ENCODE measurements at regions not wholly inside any gene's neighbourhood (a gene's known extent, or its start where the extent isn't known, plus 50 kb on each side); places are given as distances from the start of the nearest gene placed in this dataset.

DNA sequence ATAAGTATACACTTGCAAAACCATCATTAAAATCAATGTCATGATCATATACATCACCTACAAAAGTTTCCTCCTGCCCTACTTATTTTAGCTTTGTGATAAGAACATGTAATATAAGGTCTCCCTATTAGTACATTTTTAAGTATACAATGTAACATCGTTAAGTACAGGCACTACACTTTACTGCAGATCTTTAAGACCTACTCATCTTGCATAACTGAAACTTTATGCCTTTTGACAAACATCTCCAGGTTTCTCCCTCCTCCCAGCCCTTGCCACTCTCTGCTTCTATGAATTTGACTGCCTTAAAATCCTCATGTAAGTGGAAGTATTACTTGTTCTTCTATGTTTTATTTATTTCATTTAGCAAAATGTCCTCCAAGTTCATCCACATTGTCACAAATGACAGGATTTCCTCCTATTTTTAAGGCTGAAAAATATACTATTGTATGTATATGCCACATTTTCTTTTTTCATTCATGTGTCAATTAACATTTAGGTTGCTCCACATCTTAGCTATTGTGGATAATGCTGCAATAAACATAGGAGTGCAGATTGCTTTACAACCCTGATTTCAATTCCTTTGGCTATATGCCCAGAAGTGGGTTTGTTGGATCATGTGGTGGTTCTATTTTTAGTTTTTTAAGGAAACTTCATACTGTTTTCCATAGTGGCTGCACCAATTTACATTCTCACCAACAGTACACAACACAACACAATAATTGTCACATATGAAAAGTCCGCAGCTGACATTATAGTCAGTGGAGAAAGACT lies 471.1 kb upstream of the ANO3 start:
- TF ChIP-seq, protein P1, sequence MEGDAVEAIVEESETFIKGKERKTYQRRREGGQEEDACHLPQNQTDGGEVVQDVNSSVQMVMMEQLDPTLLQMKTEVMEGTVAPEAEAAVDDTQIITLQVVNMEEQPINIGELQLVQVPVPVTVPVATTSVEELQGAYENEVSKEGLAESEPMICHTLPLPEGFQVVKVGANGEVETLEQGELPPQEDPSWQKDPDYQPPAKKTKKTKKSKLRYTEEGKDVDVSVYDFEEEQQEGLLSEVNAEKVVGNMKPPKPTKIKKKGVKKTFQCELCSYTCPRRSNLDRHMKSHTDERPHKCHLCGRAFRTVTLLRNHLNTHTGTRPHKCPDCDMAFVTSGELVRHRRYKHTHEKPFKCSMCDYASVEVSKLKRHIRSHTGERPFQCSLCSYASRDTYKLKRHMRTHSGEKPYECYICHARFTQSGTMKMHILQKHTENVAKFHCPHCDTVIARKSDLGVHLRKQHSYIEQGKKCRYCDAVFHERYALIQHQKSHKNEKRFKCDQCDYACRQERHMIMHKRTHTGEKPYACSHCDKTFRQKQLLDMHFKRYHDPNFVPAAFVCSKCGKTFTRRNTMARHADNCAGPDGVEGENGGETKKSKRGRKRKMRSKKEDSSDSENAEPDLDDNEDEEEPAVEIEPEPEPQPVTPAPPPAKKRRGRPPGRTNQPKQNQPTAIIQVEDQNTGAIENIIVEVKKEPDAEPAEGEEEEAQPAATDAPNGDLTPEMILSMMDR (IDR thresholded peaks at IDR 0.05): no peak
- no peak for TF ChIP-seq POLR2A (IDR thresholded peaks at IDR 0.05)

All from vagina (tissue), 2 donors.